ENCODE measurements at regions not wholly inside any gene's neighbourhood (a gene's known extent, or its start where the extent isn't known, plus 50 kb on each side); places are given as distances from the start of the nearest gene placed in this dataset.

DNA sequence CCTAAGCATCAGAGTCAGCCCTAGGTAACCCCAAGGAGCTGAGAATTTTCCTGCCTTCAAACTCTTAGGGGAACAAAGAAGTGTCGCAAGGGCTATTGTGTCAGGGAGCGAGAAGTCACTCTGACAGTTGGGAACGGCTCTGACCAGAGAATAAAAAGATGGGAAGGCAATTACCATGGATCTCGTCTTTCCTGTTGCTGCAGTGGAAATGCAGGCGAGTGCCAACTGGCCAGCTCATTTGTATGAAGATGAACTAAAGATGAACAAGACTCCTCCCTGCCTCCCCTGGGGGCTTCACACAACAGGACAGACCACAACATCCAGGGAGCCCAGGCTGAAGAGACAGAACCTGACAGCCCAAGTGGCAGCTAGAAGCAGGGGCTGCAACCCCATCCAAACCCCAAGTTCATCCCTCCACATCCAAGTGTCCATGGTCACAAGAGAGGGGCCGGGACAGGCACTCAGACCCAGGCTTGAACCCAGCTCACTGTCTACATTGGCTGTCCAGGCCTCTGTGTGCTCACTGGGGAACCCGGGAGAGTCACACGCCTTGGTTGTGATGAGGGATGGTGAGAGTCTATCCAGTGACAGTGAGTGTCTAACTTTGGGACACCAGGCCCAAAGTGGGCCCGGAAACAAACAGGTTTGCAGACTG is 322.4 kb downstream of the BCL11B start:
- no peak overlapping the region for H3K27ac ChIP-seq
- TF ChIP-seq, protein P1, sequence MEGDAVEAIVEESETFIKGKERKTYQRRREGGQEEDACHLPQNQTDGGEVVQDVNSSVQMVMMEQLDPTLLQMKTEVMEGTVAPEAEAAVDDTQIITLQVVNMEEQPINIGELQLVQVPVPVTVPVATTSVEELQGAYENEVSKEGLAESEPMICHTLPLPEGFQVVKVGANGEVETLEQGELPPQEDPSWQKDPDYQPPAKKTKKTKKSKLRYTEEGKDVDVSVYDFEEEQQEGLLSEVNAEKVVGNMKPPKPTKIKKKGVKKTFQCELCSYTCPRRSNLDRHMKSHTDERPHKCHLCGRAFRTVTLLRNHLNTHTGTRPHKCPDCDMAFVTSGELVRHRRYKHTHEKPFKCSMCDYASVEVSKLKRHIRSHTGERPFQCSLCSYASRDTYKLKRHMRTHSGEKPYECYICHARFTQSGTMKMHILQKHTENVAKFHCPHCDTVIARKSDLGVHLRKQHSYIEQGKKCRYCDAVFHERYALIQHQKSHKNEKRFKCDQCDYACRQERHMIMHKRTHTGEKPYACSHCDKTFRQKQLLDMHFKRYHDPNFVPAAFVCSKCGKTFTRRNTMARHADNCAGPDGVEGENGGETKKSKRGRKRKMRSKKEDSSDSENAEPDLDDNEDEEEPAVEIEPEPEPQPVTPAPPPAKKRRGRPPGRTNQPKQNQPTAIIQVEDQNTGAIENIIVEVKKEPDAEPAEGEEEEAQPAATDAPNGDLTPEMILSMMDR (conservative IDR thresholded peaks at IDR 0.05), result no peak
- no peak for TF ChIP-seq ZFX (IDR thresholded peaks at IDR 0.05)

DNA sequence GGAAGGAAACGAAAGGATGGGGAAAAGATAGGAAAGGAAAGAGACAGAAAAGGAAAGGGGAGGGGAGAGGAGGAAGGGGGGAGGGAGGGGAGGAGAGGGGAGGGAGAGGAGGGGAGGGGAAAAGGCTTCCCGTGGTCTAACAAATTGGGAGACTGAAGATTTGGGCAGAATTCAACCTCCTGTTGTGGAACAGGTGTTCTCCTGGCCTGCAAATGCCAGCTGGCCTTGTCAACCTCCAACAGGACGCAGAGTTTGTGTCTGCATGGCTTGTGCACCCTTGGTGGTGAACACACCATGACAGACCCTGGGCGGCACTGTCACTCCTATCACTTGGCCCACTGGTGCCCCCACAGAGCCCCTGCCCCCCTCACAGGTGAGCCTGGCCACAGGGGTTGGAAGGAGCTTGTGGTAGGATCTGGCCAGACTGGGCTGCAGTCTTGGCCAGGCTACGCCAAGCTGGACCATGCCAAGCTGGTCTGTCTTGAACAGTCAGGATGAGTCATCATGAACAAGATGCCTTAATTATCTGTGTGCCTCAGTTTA is 321.6 kb downstream of the BCL11B start:
- H3K27ac ChIP-seq, result no peak overlapping the region
- TF ChIP-seq, protein P1 (conservative IDR thresholded peaks at IDR 0.05), result no peak
- no peak for TF ChIP-seq ZFX (IDR thresholded peaks at IDR 0.05)

GRCh38 chr14:98951031-98951430 is 321.0 kb downstream of the BCL11B start:
- H3K27ac ChIP-seq, result no peak overlapping the region
- no peak for TF ChIP-seq ZFX (IDR thresholded peaks at IDR 0.05)
- TF ChIP-seq, protein P1 (conservative IDR thresholded peaks at IDR 0.05), result no peak

GRCh38 chr14:98951521-98952152 is 320.4 kb downstream of the BCL11B start:
- TF ChIP-seq, protein P1 (conservative IDR thresholded peaks at IDR 0.05), result no peak
- TF ChIP-seq ZFX (IDR thresholded peaks at IDR 0.05), result no peak

GRCh38 chr14:98952593-98953350 is 319.2 kb downstream of the BCL11B start:
- TF ChIP-seq, protein P1 (conservative IDR thresholded peaks at IDR 0.05), result no peak
- TF ChIP-seq ZFX (IDR thresholded peaks at IDR 0.05), result no peak
- no peak overlapping the region for H3K27ac ChIP-seq

More at GRCh38 chr14:98951521-98952152, 320.4 kb downstream of the BCL11B start:
- H3K27ac ChIP-seq, result no peak overlapping the region

- no peak for TF ChIP-seq ZFX (IDR thresholded peaks at IDR 0.05)
- TF ChIP-seq, protein P1 (conservative IDR thresholded peaks at IDR 0.05), result no peak
- no peak overlapping the region for H3K27ac ChIP-seq
Measured at GRCh38 chr14:98953551-98954348, 318.2 kb downstream of the BCL11B start.
